HK-2 (cell line): ENCODE measurements at regions not wholly inside any gene's neighbourhood (a gene's known extent, or its start where the extent isn't known, plus 50 kb on each side); places are given as distances from the start of the nearest gene placed in this dataset.
"Not testable (repeated sequence)": the region's sequence is repeated elsewhere in the genome, so short reads cannot be mapped to it uniquely, and the experiment has no call there.

Experiments used
- DNase-seq: peaks from one replicate; pipeline ENCODE4 v3.0.0-alpha.2; 2018; ENCODE audit not compliant: unreplicated experiment

DNA sequence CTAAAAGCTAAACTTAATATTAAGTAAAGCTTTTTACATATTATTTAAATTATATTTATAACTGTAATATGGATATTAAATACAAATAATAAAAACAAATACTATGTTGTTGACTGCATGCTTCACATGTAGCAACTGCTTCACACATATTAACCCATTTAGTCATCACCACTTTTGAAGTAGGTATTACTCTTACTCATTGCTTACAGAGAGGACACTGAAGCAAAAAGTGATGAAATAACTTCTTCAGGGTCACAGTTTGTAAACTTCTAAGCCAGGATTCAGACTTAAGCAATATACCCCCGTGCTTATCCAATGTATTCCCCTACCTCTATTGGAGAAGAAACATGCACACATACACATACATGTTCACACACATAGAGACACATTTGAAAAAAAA lies 166.6 kb downstream of the DKK2 start:
- no peak for DNase-seq

DNA sequence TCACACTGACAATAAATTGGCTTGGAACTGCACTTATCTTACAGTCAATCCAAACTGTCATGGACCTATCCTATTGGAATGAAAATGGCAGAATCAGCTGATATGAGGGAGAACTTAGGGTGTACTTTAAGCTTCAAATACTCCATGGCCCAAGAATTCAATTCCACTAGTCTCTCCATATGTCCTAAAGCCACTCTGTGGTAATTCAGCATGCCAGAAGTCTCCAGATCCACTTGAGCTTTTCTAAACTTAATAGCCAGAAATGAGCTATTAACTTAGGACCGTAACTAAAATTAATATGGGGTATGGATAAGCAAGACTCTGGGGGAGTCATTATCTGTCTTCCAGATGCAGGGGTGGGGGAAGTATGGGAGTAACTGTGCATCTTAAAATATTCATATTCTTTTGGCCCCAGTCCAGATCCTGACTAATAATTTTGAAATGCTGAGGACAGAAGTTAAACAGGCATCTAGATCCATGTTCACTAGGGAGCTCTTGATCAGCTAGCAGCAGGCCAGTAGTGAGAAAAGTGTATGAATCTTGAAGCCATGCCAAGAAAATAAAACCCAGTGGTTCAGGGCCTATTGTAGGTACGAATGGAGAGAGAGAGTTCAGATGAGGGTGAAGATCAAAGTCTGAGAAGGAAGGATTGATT lies 167.6 kb downstream of the DKK2 start:
- no peak for DNase-seq

DNA sequence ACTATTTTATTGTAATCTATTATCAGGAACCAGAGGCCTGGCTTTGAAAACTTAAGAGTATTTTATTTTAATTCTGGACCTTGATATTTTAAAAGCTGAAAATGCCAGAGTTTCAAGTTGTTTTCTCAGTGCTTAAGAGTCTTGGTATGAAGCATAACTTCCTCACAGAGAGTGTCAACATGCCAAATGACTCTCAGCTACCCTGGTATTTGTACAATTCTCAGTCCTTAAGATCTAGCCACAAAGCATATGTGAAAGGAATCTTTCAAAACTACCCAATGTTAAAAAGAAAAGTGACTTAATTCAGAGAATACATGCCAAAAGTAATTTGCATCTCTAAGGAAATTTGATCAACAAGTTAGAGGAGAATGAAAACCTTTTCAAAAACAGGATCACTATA lies 171.9 kb downstream of the DKK2 start:
- no peak for DNase-seq

DNA sequence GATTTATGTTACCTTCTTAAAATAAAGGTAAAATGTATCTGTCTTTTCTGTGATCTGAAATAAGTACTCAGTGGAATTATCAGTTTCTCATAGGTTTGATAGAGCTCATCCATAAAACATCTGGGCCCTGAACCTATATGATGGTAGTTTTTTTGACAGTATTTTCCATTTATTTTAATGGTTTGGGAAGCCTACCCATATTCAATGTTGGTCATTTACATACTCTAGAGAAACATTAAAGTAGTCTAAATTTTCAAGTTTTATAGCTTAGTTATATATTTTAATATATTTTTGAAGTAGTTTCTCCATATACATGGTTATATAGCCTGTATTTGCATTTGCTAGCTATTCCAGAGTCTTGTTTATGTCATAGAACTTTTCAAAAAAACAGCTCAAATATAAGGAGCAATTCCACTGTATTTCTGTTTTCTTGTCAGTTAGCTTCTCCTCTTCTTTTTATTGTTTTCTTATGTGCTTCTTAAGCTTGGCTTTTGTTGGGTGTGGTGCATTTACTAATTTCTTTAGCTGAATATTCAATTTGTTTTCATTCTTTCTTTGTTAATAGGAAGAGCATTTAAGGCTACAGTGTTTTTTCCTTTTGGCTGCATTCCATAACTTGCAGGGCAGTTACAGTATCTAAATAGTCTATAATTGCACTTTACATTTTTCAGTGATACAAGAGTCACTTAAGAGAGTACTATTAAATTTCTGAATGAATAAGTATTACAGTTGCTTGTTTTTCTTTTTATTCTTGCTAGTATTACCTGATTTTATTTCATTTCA lies 181.4 kb downstream of the DKK2 start:
- DNase-seq = no peak

DNA sequence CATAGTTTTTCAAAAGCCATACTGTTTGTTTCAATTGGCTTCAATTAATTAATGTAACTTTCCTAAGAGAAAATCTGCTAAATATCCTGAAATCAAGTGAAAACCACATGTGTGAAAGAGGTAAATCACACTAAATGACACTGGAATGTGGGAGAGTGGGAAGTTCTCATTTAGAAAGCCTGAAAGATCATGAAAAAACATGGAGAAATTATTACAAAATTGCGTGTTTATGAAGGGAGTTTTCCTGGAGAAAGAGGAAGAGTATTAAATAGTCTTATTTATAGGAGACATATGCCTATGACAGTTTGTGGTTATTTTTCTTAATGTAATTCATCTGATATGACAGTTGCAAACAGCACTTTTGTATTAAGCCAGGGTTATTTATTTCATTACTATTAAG lies 183.7 kb downstream of the DKK2 start:
- DNase-seq = no peak

DNA sequence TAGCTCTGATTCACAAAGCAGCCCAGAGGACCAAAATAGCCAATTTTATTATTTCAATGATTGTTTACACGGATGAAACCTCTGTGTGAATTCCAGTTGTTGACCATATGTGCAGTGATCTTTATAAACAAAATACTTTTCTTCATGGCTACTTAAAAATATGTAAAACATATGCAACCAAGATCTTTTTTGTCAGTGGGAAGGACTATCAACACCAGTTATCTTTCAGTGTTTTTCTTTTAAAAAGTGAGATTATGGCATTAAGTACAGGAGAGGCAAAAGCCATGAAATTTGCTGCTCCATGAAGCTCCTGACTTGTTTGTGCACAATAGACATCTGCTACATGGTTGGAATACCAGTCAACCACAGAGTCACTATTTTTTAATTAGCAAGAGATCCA lies 184.4 kb downstream of the DKK2 start:
- DNase-seq = no peak

DNA sequence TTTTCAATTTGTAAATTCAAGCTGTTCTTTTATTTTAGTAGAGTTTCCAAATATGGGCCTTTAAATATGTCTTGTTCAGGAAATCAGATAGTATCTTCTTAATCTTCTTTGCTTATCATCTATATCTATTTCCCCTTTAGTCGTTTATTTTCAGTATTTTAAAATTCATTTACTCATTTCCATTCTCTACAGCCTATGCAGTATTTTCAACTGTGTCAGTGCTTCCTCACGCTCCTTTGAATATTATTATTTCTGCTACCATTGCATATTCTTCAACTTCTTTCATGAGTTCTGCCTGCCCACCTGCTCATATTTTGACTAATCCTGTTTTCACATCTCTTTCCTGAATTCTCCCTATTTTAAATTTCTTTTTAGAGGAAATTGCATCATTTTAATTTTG lies 185.4 kb downstream of the DKK2 start:
- DNase-seq = no peak

DNA sequence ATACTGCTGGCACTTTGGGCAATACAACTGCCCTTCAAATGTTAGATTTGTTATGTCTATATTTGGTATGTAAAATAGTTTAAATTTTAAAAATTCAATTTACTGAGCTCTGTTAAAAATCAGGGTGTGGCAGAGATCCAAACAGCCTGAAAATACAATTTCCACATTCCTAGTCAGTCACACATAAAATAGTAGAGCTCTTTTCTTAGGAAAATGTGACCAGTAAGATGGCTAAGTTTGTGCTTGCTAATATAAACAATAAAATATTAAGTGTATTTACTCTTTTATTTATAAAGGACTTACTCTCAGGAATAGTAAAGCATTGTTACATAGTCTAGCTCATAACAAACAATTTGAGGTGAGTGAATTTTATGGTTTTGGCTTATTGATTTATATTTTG lies 200.2 kb downstream of the DKK2 start:
- no peak for DNase-seq

DNA sequence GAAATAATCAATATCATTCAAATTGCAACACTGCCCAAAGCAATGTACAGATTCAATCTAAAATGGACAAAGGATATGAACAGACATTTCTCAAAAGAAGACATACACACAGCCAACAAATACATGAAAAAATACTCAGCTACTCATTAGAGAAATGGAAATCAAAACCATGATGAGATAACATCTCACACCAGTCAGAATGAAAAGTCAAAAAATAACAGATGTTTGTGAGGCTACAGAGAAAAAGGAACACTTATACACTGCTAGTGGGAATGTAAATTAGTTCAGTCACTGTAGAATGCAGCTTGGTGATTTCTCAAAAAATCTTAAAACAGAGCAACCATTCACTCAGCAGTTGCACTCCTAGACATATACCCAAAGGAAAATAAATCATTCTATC lies 205.2 kb downstream of the DKK2 start:
- no peak for DNase-seq

DNA sequence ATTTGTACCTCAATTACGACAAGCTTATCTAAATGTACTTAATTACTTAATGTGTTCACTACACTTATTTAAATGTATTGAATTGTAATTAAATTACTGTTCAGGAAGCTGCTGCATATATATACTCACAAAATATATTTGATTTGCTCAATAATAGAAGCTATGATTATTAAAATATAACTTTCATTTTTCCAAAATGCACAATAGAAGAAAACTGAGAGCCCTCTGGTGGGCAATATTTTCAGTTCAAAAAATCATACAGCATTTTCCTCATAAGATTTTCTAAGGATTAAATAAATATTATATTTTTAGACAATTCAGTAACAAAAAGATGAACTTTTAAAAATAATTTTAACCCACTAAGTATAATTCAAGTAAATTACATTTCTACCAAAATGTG lies 217.3 kb downstream of the DKK2 start:
- DNase-seq = no peak

DNA sequence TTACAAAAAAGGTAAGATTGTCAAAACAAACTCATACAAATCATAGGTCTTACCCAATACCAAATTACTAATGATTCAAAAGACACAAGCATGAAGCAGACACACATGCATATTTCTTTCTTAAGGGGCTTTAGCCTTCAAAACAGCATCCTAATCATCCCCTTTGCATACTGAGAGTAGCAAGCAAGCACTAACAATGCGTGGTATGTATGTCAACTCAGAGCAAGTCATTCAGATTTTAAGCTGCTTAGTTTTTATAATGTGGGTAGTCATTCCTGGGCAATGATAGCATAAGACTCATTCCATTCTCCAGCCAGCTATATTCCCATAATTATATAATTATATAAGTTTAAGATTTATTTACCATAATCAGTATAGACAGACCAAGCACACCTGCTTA lies 219.6 kb downstream of the DKK2 start:
- DNase-seq = no peak

DNA sequence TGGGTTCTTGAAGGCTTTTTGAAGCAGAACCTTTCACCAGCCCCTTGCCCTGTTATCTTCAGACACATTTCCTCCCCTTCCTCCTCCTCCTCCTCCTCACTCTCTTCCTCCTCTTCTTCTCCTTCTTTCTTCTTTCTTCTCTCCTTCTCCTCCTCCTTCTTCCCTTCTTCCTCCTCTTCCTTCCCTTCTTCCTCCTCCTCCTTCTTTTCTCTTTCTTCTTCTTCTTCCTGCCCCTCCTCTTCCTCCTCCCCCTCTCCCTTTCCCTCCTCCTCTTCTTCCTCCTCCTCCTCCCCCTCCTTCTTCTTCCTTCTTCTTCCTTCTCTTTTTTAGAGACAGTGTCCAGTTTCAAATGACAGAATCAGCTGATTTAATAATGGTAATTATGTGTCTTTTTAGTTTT lies 226.0 kb downstream of the DKK2 start:
- DNase-seq = no peak

DNA sequence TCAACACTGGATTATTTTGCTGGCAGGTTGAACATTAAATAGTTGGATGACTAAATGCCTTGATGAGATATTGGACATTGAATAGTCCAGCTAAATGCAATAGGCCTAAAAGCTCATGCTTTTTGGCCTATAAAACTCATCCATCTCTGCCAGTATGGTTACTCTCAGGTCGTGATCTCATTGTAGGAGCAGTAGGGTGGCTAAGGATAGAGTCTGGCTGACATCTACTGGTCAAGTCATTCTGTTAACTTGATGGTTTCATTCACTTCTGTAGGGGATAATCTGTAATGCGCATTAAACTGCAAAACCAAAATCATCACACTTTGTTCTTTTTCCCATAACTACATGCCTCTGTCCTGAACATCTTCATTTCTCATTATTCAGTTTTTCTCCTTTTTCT lies 227.0 kb downstream of the DKK2 start:
- DNase-seq = no peak

DNA sequence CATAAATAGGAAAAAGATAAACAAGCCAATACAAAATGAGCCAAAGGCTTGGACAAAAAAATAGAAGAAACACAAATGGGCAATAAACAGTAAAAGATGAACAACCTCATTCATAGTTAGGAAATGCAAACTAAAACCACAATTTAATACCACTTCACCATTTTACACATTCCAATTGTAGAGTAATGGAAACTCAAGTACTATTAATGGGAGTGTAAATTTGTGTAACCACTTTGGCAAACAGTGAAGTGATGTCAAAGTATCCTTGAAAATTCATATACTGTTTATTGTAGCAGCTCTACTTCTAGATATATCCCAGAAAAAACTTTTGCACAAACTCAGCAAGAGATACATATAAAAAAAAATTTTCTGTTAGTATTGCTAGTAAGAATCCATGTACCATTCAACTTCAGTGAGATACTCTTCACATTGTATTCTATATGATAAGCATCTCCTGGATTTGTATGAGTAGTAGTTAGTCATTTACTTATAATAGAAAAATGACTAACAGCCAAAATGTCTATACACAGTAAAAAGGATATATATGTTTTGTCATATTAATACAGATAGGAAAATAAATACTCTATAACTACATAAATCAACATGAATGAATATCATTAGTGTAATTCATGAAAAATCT lies 229.8 kb downstream of the DKK2 start:
- no peak for DNase-seq

DNA sequence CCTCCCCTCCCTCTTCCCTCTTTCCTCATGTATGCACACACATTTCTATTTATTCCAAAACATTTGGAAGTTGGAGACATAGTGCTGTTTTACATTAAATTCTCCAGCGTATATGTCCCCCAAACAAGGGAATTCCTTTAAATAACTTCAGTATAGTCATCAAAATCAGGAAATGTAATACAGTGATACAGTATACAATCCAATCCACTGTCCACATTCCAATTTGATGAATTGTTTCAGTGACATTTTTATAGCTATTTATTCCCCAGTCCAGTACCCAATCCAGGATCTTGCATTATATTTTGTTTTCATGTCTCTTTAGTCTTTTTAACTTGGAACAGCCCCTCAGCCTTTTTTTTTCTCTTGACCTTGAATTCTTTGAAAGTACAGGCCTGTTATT lies 233.0 kb downstream of the DKK2 start:
- no peak for DNase-seq

DNA sequence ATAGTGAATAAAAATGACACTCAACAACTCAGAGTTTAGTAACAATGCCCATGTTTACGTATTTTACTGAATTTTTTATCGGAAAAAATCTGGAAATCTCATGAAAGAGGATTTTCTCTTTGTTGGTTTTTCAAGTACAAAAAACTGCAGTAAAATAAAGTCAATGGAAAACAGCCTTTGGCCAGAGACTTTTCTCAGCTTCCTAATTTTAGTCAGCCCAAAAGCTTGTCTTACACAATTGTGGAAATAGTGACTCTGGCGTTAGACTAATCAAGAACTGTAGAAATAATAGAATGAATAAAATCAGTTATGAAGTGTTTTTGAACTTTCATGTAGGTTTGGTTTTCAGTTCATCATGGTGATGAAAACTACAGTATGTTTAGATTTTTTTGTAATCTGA lies 234.7 kb downstream of the DKK2 start:
- DNase-seq = no peak

DNA sequence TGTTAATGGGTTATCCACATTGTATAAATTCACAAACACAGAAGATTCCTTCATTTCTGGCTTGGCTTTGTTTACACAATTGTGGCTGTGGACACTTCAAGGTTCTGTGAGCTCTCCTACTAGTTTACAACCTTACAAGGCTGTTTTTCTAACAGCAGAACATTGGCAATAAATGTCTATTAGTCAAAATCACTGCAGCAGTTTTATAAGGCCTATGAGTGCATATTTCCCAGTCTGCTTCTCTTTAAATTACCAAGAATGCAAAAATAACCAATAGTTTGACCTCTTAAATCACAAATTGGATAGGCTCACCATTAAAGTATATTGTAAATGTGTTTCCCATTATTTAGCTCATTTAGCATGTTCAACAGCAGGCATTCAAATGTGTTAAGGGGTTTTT lies 239.2 kb downstream of the DKK2 start:
- no peak for DNase-seq

DNA sequence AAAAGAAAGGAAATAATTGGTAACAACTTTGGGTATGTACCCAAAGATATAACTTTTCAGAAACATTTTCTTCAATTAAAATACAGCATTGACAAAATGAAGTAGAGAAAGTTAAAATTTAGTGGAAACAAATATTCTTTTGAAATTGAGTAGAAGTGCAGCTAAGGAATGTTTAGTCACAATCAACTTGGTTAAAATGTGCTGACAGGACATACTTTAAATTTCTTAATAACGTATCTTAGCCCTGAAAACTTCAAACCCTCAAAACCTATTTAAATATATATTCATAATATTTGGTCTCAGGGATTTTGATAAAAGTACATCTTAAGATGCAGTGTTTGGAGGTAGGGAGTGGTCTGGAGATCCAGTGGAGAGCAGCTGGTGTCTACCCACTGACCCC lies 240.8 kb downstream of the DKK2 start:
- DNase-seq = no peak

DNA sequence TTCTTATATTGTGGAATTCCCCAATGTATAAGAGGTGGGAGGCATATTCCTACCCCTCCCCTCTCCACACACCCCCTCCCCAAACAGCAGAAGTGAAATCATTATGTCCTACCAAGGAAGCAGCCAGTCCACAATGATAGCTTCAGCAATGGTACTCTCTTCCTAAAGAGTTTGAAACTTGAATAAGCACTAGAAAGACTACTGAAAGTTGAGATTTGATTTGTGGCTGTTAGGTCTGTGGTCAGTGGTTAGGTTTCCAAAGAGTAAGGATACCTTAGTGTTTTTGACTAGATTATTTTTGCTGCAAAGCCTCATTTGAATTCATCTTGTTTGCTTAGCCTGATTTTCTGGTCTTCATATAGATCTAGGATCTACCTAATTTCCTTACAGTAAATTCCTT lies 242.2 kb downstream of the DKK2 start:
- no peak for DNase-seq

DNA sequence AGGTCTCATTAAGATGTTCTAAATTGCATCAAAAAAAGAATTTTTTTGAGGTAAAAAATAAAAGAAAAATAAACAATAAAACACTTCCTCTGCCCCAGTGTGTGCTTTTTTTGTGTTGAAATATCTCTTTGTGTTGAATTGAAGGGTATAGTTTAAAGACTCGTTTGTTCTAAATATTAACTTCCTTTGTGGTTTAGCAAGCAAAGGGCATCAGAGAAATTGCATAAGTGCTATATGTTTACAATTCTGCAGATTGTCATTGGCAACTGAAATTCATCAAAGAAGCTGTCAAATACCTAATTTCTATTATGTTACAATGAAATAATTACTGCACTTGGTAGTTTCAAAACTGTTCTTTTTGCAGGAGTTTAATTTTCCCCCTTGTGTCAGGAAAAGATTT lies 260.5 kb downstream of the DKK2 start:
- no peak for DNase-seq

DNA sequence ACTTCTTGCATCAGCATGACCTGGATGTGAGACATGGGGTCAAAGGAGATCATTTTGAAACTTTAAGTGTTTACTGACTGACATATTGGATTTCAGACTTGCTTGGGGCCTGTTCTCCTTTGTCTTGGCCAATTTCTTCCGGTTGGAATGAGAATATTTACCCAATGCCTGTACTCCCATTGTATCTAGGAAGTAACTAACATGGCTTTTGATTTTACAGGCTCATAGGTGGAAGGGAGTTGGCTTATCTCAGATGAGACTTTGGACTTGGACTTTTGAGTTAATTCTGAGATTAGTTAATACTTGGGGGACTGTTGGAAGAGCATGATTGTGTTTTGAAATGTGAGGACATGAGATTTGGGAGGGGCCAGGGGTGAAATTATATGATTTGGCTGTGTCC lies 262.1 kb downstream of the DKK2 start:
- not testable (repeated sequence) for DNase-seq

DNA sequence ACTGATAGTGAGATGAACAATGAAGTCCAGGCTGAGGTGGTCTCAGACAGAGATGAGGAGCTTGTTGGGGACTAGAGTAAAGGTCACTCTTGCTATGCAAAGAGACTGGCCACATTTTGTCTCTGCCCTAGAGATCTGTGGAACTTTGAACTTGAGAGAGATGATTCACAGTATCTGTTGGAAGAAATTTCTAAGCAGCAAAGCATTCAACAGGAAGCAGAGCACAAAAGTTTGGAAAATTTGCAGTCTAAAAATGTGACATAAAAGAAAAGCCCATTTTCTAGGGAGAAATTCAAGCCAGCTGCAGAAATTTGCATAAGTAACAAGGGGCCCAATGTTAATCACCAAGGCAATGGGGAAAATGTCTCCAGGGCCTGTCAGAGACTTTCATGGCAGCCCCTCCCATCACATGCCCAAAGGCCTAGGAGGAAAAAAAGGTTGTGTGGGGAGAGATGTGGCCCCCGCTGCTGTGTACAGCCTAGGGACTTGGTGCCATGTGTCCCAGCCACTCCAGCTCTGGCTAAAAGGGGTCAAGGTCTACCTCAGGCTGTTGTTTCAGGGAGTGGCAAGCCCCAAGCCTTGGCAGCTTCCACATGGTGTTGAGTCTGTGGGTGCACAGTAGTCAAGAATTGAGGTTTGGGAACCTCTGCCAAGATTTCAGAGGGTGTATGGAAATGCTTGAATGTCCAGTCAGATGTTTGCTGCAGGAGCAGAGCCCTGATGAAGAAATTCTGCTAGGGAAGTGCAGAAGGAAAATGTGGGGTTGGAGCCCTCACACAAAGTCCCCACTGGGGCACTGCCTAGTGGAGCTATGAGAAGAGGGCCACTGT lies 262.8 kb downstream of the DKK2 start:
- DNase-seq = no peak
